ENCODE measurements at regions not wholly inside any gene's neighbourhood (a gene's known extent, or its start where the extent isn't known, plus 50 kb on each side); places are given as distances from the start of the nearest gene placed in this dataset.

DNA sequence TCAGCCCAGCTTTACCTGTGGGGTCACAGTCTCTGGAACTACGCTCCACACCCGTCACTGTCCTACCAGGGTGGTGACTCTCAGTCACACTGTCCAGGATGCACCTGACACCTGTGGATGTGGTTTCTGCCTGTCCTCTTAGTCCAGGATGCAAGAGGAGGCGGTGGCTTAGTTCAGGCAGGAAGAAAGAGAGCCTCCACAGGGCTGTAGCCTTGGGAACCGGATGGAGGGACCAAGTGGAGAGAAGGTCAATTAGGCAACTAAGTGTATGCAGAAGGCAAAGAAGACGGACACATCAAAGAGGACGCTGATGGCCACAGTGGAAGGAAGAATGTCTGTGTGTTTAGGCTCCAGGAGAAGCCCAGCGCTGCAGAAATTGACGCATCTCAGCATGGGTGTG lies 153.9 kb upstream of the IRF2BP2 start (continued):
- TF ChIP-seq, protein P1, sequence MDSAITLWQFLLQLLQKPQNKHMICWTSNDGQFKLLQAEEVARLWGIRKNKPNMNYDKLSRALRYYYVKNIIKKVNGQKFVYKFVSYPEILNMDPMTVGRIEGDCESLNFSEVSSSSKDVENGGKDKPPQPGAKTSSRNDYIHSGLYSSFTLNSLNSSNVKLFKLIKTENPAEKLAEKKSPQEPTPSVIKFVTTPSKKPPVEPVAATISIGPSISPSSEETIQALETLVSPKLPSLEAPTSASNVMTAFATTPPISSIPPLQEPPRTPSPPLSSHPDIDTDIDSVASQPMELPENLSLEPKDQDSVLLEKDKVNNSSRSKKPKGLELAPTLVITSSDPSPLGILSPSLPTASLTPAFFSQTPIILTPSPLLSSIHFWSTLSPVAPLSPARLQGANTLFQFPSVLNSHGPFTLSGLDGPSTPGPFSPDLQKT (CRISPR knock-in tag; IDR thresholded peaks at IDR 0.05; ENCODE audit: borderline replicate concordance) = no peak
- TF ChIP-seq SP5 (CRISPR knock-in tag; IDR thresholded peaks at IDR 0.05; ENCODE audit: borderline replicate concordance, low read depth) = no peak
- TF ChIP-seq NCOA2 (CRISPR knock-in tag; IDR thresholded peaks at IDR 0.05) = peak; percentile 88
- TF ChIP-seq, protein P2, sequence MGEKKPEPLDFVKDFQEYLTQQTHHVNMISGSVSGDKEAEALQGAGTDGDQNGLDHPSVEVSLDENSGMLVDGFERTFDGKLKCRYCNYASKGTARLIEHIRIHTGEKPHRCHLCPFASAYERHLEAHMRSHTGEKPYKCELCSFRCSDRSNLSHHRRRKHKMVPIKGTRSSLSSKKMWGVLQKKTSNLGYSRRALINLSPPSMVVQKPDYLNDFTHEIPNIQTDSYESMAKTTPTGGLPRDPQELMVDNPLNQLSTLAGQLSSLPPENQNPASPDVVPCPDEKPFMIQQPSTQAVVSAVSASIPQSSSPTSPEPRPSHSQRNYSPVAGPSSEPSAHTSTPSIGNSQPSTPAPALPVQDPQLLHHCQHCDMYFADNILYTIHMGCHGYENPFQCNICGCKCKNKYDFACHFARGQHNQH (CRISPR knock-in tag; IDR thresholded peaks at IDR 0.05) = peak; percentile 87
- TF ChIP-seq KAT7 (CRISPR knock-in tag; IDR thresholded peaks at IDR 0.05; ENCODE audit: borderline replicate concordance) = peak; percentile 72; the same call in 1 of the 2 replicates
- TF ChIP-seq, protein P3, sequence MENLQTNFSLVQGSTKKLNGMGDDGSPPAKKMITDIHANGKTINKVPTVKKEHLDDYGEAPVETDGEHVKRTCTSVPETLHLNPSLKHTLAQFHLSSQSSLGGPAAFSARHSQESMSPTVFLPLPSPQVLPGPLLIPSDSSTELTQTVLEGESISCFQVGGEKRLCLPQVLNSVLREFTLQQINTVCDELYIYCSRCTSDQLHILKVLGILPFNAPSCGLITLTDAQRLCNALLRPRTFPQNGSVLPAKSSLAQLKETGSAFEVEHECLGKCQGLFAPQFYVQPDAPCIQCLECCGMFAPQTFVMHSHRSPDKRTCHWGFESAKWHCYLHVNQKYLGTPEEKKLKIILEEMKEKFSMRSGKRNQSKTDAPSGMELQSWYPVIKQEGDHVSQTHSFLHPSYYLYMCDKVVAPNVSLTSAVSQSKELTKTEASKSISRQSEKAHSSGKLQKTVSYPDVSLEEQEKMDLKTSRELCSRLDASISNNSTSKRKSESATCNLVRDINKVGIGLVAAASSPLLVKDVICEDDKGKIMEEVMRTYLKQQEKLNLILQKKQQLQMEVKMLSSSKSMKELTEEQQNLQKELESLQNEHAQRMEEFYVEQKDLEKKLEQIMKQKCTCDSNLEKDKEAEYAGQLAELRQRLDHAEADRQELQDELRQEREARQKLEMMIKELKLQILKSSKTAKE (CRISPR knock-in tag; IDR thresholded peaks at IDR 0.05; ENCODE audit: borderline replicate concordance) = peak; percentile 65; the same call in 1 of the 2 replicates
- no peak for TF ChIP-seq SP1 (IDR thresholded peaks at IDR 0.05)
- 0 out of 2 replicates have a peak, but pooled peaks have one; percentile 5 for TF ChIP-seq SP1 (CRISPR knock-in tag; IDR thresholded peaks at IDR 0.05)
- TF ChIP-seq, protein P4, sequence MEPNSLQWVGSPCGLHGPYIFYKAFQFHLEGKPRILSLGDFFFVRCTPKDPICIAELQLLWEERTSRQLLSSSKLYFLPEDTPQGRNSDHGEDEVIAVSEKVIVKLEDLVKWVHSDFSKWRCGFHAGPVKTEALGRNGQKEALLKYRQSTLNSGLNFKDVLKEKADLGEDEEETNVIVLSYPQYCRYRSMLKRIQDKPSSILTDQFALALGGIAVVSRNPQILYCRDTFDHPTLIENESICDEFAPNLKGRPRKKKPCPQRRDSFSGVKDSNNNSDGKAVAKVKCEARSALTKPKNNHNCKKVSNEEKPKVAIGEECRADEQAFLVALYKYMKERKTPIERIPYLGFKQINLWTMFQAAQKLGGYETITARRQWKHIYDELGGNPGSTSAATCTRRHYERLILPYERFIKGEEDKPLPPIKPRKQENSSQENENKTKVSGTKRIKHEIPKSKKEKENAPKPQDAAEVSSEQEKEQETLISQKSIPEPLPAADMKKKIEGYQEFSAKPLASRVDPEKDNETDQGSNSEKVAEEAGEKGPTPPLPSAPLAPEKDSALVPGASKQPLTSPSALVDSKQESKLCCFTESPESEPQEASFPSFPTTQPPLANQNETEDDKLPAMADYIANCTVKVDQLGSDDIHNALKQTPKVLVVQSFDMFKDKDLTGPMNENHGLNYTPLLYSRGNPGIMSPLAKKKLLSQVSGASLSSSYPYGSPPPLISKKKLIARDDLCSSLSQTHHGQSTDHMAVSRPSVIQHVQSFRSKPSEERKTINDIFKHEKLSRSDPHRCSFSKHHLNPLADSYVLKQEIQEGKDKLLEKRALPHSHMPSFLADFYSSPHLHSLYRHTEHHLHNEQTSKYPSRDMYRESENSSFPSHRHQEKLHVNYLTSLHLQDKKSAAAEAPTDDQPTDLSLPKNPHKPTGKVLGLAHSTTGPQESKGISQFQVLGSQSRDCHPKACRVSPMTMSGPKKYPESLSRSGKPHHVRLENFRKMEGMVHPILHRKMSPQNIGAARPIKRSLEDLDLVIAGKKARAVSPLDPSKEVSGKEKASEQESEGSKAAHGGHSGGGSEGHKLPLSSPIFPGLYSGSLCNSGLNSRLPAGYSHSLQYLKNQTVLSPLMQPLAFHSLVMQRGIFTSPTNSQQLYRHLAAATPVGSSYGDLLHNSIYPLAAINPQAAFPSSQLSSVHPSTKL (CRISPR knock-in tag; IDR thresholded peaks at IDR 0.05) = peak; percentile 86
- TF ChIP-seq, protein P5, sequence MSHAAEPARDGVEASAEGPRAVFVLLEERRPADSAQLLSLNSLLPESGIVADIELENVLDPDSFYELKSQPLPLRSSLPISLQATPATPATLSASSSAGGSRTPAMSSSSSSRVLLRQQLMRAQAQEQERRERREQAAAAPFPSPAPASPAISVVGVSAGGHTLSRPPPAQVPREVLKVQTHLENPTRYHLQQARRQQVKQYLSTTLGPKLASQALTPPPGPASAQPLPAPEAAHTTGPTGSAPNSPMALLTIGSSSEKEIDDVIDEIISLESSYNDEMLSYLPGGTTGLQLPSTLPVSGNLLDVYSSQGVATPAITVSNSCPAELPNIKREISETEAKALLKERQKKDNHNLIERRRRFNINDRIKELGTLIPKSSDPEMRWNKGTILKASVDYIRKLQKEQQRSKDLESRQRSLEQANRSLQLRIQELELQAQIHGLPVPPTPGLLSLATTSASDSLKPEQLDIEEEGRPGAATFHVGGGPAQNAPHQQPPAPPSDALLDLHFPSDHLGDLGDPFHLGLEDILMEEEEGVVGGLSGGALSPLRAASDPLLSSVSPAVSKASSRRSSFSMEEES (CRISPR knock-in tag; IDR thresholded peaks at IDR 0.05) = peak; percentile 44; the same call in 1 of the 2 replicates
- TF ChIP-seq ELF3 (CRISPR knock-in tag; IDR thresholded peaks at IDR 0.05) = peak; percentile 82
- peak; percentile 89 for TF ChIP-seq RXRB (CRISPR knock-in tag; IDR thresholded peaks at IDR 0.05; ENCODE audit: borderline replicate concordance)
- TF ChIP-seq ZNF335 (CRISPR knock-in tag; IDR thresholded peaks at IDR 0.05) = peak; percentile 48; the same call in 1 of the 2 replicates
- TF ChIP-seq NFIC (IDR thresholded peaks at IDR 0.05; ENCODE audit: low read length) = 0 out of 2 replicates have a peak, but pooled peaks have one; percentile 23
- TF ChIP-seq GATA4 (IDR thresholded peaks at IDR 0.05; ENCODE audit: borderline replicate concordance, low read depth) = no peak
- peak; percentile 71 for TF ChIP-seq ISL2 (CRISPR knock-in tag; IDR thresholded peaks at IDR 0.05)
- peak; percentile 20; the same call in 1 of the 2 replicates for TF ChIP-seq SIX1 (CRISPR knock-in tag; IDR thresholded peaks at IDR 0.05; ENCODE audit: borderline replicate concordance)
- TF ChIP-seq MIER3 (CRISPR knock-in tag; IDR thresholded peaks at IDR 0.05; ENCODE audit: borderline replicate concordance) = peak; percentile 57; the same call in 1 of the 2 replicates
- TF ChIP-seq, protein P6, sequence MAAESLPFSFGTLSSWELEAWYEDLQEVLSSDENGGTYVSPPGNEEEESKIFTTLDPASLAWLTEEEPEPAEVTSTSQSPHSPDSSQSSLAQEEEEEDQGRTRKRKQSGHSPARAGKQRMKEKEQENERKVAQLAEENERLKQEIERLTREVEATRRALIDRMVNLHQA (CRISPR knock-in tag; IDR thresholded peaks at IDR 0.05) = no peak
- TF ChIP-seq GATAD1 (CRISPR knock-in tag; IDR thresholded peaks at IDR 0.05) = 0 out of 2 replicates have a peak, but pooled peaks have one; percentile 42
- TF ChIP-seq ZNF572 (CRISPR knock-in tag; IDR thresholded peaks at IDR 0.05) = no peak
